ENCODE measurements at regions not wholly inside any gene's neighbourhood (a gene's known extent, or its start where the extent isn't known, plus 50 kb on each side); places are given as distances from the start of the nearest gene placed in this dataset.
"Not testable (repeated sequence)": the region's sequence is repeated elsewhere in the genome, so short reads cannot be mapped to it uniquely, and the experiment has no call there.

DNA sequence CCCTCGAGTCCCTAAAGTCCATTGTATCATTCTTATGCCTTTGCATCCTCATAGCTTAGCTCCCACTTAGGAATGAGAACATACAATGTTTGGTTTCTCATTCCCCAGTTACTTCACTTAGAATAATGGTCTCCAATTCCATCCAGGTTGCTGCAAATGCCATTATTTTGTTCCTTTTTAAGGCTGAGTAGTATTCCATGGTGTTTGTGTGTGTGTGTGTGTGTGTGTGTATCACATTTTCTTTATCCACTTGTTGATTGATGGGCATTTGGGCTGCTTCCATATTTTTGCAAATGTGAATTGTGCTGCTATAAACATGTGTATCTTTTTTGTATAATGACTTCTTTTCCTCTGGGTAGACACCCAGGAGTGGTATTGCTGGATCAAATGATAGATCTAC is 59.5 kb upstream of the PITX1 start:
- TF ChIP-seq, protein P1, sequence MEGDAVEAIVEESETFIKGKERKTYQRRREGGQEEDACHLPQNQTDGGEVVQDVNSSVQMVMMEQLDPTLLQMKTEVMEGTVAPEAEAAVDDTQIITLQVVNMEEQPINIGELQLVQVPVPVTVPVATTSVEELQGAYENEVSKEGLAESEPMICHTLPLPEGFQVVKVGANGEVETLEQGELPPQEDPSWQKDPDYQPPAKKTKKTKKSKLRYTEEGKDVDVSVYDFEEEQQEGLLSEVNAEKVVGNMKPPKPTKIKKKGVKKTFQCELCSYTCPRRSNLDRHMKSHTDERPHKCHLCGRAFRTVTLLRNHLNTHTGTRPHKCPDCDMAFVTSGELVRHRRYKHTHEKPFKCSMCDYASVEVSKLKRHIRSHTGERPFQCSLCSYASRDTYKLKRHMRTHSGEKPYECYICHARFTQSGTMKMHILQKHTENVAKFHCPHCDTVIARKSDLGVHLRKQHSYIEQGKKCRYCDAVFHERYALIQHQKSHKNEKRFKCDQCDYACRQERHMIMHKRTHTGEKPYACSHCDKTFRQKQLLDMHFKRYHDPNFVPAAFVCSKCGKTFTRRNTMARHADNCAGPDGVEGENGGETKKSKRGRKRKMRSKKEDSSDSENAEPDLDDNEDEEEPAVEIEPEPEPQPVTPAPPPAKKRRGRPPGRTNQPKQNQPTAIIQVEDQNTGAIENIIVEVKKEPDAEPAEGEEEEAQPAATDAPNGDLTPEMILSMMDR (IDR thresholded peaks at IDR 0.05; ENCODE audit: low read depth, low read length, poor library complexity, severe bottlenecking), result not testable (repeated sequence)
- TF ChIP-seq EZH2phosphoT487 (IDR thresholded peaks at IDR 0.05; ENCODE audit: borderline replicate concordance, low read length), result not testable (repeated sequence)
